GM12891 (cell line): ENCODE measurements at regions not wholly inside any gene's neighbourhood (a gene's known extent, or its start where the extent isn't known, plus 50 kb on each side); places are given as distances from the start of the nearest gene placed in this dataset.

Source experiments
- POLR2A ChIP-seq: IDR thresholded peaks from 2 replicates; pipeline ENCODE4 v1.6.1; 2011; ENCODE audit warnings: low read depth, low read length, control low read depth
- POLR2AphosphoS5 ChIP-seq: IDR thresholded peaks from 2 replicates; pipeline ENCODE4 v1.6.1; 2011; ENCODE audit warnings: low read depth, low read length, control low read depth
- SPI1 ChIP-seq: IDR thresholded peaks from 2 replicates; pipeline ENCODE4 v1.6.1; 2011; ENCODE audit warnings: low read depth, low read length, control low read depth
- TAF1 ChIP-seq: IDR thresholded peaks from 2 replicates; pipeline ENCODE4 v1.6.1; 2011; ENCODE audit warnings: low read depth, low read length, control low read depth

- no peak for TF ChIP-seq POLR2A
- no peak for TF ChIP-seq POLR2AphosphoS5
- no peak for TF ChIP-seq TAF1
- no peak for TF ChIP-seq SPI1
Measured at GRCh38 chr13:74197677-74198429, 63.6 kb upstream of the KLF12 start.
